ENCODE measurements at regions not wholly inside any gene's neighbourhood (a gene's known extent, or its start where the extent isn't known, plus 50 kb on each side); places are given as distances from the start of the nearest gene placed in this dataset.
"Not testable (repeated sequence)": the region's sequence is repeated elsewhere in the genome, so short reads cannot be mapped to it uniquely, and the experiment has no call there.

DNA sequence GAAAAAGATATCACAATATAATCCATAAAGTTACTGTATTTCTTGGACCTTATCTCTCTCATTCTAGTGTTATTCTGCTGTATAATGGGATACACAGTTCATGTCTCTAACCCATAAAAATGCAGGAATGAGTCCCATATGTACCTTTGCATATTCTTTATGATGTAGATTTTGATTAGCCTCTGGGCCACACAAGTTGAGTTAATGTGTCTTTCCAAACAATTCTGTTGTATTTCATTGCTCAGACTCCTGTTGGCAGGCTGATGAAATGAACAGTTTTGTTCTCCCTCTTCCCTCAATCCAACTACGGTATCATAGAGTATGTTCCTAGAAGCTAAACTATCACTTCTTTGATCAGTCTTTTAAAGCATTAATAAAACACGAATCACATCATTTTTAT, 113.2 kb upstream of the SATB2 start:
- ATAC-seq: no peak

DNA sequence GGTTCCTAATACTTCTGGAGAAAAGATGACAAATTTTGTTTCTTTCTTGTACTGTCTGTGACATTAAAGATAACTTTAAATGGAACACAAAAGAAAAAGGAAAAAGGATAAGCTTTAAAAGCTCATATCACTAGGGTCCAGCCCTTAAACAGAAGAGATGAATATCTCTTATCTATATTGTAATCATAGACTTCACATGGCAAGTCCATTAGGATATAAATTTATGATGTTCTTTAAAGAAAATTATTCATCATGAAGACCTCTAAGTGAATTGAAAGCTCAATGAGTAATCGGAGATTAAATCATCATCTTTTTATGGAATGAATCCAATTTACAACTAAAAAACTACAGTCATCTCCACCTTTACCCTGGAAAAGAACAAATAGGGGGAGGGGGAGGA, 111.6 kb upstream of the SATB2 start:
- no peak for DNase-seq
- H3K27me3 Mint-ChIP-seq (ENCODE audit: low read depth): peaks cover 5% of the 10 kb centered on the region
- H3K4me3 Mint-ChIP-seq: no peak overlapping the region
- H3K36me3 Mint-ChIP-seq (ENCODE audit: insufficient read depth): no peaks in the 10 kb centered on the region
- peaks cover 3% of the 10 kb centered on the region for H3K9me3 Mint-ChIP-seq
- ATAC-seq: no peak
- H3K4me1 Mint-ChIP-seq (ENCODE audit: low read depth): no peaks in the 10 kb centered on the region

More for the DNA sequence above, 113.2 kb upstream of the SATB2 start:
- DNase-seq: no peak
- Mint-ChIP-seq H3K9me3 (peaks cover 3% of the 10 kb centered on the region), H3K27me3 (ENCODE audit: low read depth) (peaks cover 1% of the 10 kb centered on the region), H3K36me3 (ENCODE audit: insufficient read depth) (no peaks in the 10 kb centered on the region), H3K4me3 (no peak overlapping the region), H3K4me1 (ENCODE audit: low read depth) (no peaks in the 10 kb centered on the region)

DNA sequence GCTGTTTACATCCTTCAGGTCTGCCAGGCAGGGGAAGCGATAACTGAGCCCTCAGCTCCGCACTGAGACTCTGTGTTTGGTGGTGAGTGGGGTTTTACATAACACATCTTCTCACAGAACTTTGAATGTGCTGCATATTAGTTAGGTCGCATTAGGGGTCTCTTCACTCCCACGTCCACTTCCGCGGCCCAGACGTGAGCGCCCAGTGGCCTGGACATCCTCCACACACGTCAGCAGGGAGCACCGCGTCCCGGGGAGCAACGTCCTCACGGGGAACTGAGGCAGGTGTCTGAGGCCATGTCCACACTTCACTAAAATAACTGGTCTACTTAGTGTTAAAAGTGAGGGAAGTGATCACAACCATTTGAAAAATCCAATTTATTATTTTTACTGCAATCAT, 100.4 kb upstream of the SATB2 start:
- no peak for DNase-seq
- Mint-ChIP-seq H3K9me3 (no peaks in the 10 kb centered on the region), H3K36me3 (ENCODE audit: insufficient read depth) (no peaks in the 10 kb centered on the region), H3K4me1 (ENCODE audit: low read depth) (no peaks in the 10 kb centered on the region), H3K27me3 (ENCODE audit: low read depth) (peaks cover 5% of the 10 kb centered on the region), H3K4me3 (no peak overlapping the region)
- no peak for ATAC-seq

DNA sequence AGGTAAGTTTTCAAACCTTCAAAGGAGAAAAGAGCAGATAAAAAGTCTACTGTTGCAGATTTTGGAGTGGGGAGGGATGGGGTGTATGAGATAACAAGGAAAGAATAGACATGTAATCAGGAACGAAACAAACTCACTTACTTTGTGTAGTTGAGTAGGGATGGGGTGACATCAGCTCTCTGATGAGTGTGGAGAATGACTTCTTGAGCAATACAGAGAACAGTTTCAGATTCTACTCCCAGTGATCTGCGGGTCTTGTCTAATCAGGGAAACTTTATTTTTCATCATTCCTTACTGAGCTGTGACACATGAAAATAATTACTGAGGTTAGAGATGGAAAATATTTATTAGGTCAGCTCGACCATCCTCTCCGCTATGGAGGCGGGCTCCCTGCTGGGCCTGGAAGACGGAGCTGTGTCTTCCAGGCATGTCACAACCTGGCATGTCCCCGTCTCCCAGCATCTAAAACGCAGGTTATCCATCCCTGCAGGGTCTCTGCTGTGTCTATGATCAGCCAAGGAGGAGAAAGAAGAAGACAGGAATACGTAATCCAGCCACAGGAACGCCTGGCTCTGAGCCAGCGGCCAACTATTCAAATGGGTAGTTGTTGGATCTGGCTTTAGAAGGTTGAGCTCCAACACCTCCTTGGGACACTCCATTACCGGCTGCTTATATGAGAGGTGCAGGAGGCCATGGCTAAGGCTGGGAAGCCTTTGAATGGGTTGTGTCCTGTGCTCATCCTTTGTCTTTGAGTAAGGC, 99.0 kb upstream of the SATB2 start:
- no peak overlapping the region for H3K4me3 Mint-ChIP-seq
- H3K9me3 Mint-ChIP-seq: no peaks in the 10 kb centered on the region
- no peak for DNase-seq
- ATAC-seq: no peak
- H3K36me3 Mint-ChIP-seq (ENCODE audit: insufficient read depth): no peaks in the 10 kb centered on the region
- H3K27me3 Mint-ChIP-seq (ENCODE audit: low read depth): peaks cover 3% of the 10 kb centered on the region
- no peaks in the 10 kb centered on the region for H3K4me1 Mint-ChIP-seq (ENCODE audit: low read depth)

DNA sequence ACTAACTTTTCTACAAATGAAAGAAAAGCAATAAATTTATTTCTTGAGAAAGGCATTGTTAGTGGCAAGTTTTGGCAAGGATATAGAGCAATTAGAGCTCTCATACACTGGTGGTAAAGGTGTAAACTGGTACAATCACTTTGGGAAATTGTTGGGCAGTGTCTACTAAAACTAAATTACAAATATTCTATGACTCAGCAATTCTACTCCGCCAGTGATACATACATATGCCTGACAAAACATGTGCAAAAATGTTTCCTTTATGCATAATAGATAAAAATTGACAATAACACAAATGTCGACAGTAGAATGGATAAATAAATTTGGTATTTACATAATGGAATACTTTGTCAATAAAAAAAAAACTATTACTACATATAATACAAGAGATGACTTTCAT, 96.3 kb upstream of the SATB2 start:
- Mint-ChIP-seq H3K9me3 (no peaks in the 10 kb centered on the region), H3K4me3 (no peak overlapping the region)

DNA sequence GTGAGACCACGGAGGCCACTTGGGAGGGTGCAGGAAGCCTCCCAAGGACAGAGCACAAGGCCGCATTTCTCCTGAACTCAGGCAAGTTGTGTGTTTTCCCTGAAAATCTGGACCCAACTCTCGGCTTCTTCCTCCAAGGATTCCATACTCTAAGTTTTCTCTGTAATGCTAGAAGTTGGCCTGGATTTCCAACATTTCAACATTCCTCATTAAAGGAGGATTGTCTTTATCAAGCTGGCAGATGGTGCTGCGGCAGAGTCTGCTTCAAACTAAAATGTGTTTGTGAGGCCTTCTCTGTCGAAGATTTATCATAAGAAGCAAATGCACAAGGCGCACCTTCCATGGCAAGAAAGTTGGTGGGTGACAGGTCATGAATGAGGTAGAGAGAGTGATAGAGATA, 94.4 kb upstream of the SATB2 start:
- H3K9me3 Mint-ChIP-seq: no peaks in the 10 kb centered on the region
- no peaks in the 10 kb centered on the region for H3K36me3 Mint-ChIP-seq (ENCODE audit: insufficient read depth)
- no peaks in the 10 kb centered on the region for H3K4me1 Mint-ChIP-seq (ENCODE audit: low read depth)
- ATAC-seq: no peak
- DNase-seq: no peak
- peaks cover 3% of the 10 kb centered on the region for H3K27me3 Mint-ChIP-seq (ENCODE audit: low read depth)
- no peak overlapping the region for H3K4me3 Mint-ChIP-seq

More for the DNA sequence above, 96.3 kb upstream of the SATB2 start:
- ATAC-seq (no peak), DNase-seq (no peak)
- peaks cover 3% of the 10 kb centered on the region for H3K27me3 Mint-ChIP-seq (ENCODE audit: low read depth)
- H3K36me3 Mint-ChIP-seq (ENCODE audit: insufficient read depth): no peaks in the 10 kb centered on the region
- H3K4me1 Mint-ChIP-seq (ENCODE audit: low read depth): no peaks in the 10 kb centered on the region

DNA sequence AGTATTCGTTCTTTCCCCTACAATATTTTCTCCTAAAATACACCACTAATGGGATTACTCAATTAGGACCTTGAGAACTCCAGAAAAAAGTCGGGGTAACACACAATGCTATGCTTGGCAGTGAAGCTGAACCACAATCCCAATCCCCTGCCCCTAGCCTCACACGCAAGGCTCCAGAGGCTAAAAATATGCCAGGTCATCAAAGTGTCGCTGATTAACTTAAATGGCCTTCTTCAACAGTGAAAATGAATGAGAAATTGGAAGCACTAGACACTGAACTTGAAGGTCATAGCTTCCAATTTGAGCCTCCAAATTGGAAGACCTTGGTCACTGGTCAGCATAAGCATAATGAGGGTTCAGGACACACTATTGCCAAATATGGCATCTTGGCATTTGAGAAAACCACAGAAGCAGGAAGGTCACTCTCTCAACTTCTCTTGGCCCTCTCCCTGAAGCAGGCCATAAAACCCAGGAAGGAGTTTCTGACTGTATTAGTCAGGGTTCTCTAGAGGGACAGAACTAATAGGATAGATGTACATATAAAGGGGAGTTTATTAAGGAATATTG, 86.0 kb upstream of the SATB2 start:
- DNase-seq (no peak), ATAC-seq (no peak)

DNA sequence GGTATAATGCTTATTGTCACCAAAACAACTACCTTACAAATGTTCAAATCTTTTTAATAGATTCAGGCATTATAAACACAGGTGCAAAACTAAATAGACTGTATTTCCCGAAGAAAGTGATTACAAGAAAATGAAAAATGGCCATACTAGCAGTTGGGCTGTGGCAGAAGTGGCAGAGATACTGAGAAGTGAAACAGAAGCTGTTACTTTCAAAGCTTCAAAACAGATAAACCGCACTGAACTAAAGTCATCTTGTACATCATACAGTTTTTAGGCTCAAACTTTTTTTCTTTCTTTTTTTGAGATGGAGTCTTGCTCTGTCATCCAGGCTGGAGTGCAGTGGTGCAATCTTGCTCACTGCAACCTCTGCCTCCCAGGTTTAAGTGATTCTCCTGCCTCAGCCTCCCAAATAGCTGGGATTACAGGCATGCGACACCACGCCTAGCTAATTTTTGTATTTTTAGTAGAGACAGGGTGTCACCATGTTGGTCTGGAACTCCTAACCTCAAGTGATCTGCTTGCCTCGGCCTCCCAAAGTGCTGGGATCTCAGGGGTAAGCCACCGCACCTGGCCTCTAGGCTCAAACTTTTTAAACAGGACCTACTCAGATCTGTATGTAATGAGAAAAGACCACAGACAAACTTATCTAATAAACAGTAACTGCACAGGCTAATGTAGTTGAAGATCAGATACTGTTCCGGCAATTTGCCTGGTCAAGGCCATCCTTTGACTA, 77.9 kb upstream of the SATB2 start:
- Mint-ChIP-seq H3K9me3 (peaks cover 5% of the 10 kb centered on the region), H3K36me3 (ENCODE audit: insufficient read depth) (no peaks in the 10 kb centered on the region), H3K27me3 (ENCODE audit: low read depth) (no peaks in the 10 kb centered on the region), H3K4me3 (no peak overlapping the region), H3K4me1 (ENCODE audit: low read depth) (no peaks in the 10 kb centered on the region)
- DNase-seq (no peak), ATAC-seq (no peak)

More for the DNA sequence above, 86.0 kb upstream of the SATB2 start:
- H3K27me3 Mint-ChIP-seq (ENCODE audit: low read depth): no peaks in the 10 kb centered on the region
- H3K4me3 Mint-ChIP-seq: no peak overlapping the region
- H3K4me1 Mint-ChIP-seq (ENCODE audit: low read depth): no peaks in the 10 kb centered on the region
- H3K36me3 Mint-ChIP-seq (ENCODE audit: insufficient read depth): no peaks in the 10 kb centered on the region
- no peaks in the 10 kb centered on the region for H3K9me3 Mint-ChIP-seq

DNA sequence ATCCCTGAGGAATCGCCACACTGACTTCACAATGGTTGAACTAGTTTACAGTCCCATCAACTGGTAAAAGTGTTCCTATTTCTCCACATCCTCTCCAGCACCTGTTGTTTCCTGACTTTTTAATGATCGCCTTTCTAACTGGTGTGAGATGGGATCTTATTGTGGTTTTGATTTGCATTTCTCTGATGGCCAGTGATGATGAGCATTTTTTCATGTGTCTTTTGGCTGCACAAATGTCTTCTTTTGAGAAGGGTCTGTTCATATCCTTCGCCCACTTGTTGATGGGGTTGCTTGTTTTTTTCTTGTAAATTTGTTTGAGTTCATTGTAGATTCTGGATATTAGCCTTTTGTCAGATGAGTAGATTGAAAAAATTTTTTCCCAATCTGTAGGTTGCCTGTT, 76.1 kb upstream of the SATB2 start:
- H3K9me3 Mint-ChIP-seq; DNase-seq; H3K27me3 Mint-ChIP-seq (ENCODE audit: low read depth); H3K36me3 Mint-ChIP-seq (ENCODE audit: insufficient read depth); H3K4me1 Mint-ChIP-seq (ENCODE audit: low read depth); ATAC-seq; H3K4me3 Mint-ChIP-seq: not testable (repeated sequence)

DNA sequence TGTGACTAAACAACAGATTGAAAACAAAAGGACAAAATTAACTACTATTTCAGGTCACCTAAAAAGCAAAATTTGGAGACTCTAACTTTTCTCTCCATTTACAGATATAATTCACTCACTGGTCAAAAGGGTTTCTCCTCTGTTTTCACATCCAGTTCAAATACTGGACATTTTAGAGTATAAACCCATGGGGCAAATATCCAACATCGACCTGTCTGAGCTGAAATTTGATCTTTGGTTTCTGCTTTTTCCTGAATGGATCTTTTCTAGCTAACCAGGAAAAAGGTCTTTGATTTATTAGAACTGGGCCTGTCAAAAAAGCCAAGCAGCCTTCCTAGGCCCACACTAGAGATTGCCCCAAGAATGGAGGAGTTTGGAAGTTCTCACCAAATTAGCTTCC, 69.3 kb upstream of the SATB2 start:
- no peaks in the 10 kb centered on the region for H3K4me1 Mint-ChIP-seq (ENCODE audit: low read depth)
- no peak for DNase-seq
- H3K4me3 Mint-ChIP-seq: no peak overlapping the region
- peaks cover 4% of the 10 kb centered on the region for H3K9me3 Mint-ChIP-seq
- peaks cover 3% of the 10 kb centered on the region for H3K27me3 Mint-ChIP-seq (ENCODE audit: low read depth)
- H3K36me3 Mint-ChIP-seq (ENCODE audit: insufficient read depth): no peaks in the 10 kb centered on the region
- ATAC-seq: no peak

DNA sequence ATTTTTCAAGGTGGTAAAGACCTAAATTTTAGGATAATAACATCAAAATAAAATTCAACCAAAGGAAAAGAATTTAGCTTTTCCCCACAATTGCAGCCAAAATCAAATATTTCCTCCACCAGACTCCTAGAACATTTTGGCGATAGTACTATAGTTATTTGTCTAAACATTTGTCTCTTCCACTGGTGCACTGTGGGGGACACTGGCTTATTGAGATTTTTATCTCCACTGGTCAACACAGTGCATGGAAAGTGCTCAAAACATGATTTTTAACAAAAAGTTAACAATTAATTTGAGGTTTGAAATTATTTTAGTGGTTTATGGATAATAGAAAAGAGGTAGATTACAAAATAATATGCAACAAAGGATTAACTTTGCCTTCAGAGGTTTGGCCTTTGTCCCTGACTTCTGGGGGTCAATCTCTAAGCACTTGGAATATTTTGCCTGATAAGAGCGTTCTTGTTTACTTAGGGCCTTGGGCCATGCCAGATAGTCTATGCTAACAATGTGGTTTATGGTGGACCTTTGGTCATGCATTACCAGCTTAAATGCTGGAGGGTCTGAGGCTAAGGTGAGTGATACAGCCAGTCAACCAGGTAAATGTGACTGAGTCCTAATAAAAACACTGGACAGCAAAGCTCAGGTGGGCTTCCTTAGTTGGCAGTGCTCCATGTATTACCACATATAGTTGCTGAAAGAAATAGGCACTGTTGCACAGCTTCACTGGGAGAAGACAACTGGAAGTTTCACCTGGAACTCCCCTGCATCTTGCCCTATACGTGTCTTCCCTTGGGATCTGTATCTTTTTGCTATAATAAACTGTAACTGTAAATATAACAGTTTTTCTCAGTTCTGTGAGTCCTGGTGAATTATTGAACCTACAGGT, 67.2 kb upstream of the SATB2 start:
- H3K36me3 Mint-ChIP-seq (ENCODE audit: insufficient read depth): no peaks in the 10 kb centered on the region

DNA sequence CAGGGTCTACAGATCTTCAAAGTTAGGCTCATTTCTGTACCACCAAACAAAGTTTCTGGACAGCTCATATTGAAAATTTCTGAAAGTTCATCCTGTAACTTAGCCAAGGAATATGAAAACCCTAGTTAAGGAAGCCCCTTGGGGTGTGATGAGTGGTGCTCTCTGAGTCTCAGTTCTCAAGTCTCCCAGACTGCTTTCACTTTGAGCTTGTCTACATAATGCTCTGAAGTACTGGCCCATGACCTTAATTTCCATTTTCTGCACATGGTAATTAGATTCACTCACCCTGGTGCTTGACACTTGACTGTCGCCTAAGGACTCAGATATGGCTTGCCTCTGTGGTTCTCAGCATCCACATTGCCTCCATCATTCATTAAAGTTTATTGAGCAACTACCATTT, 51.7 kb upstream of the SATB2 start:
- peaks cover 17% of the 10 kb centered on the region for H3K27me3 Mint-ChIP-seq (ENCODE audit: low read depth)
- DNase-seq (no peak), ATAC-seq (no peak)
- H3K36me3 Mint-ChIP-seq (ENCODE audit: insufficient read depth): no peaks in the 10 kb centered on the region
- H3K4me1 Mint-ChIP-seq (ENCODE audit: low read depth): no peaks in the 10 kb centered on the region
- no peak overlapping the region for H3K4me3 Mint-ChIP-seq
- H3K9me3 Mint-ChIP-seq: no peaks in the 10 kb centered on the region

More for the DNA sequence above, 67.2 kb upstream of the SATB2 start:
- H3K4me3 Mint-ChIP-seq: no peak overlapping the region
- H3K27me3 Mint-ChIP-seq (ENCODE audit: low read depth): peaks cover 5% of the 10 kb centered on the region
- DNase-seq: no peak
- H3K9me3 Mint-ChIP-seq: no peaks in the 10 kb centered on the region
- no peak for ATAC-seq
- no peaks in the 10 kb centered on the region for H3K4me1 Mint-ChIP-seq (ENCODE audit: low read depth)

All from activated T-cell treated with anti-CD3 and anti-CD28 coated beads, Interleukin-2, amount 50 U/mL, for 4 hours (primary cell).